HG03095 (cell line): ENCODE measurements at regions not wholly inside any gene's neighbourhood (a gene's known extent, or its start where the extent isn't known, plus 50 kb on each side); places are given as distances from the start of the nearest gene placed in this dataset.

Experiments used
- ATAC-seq: cut with Tn5 transposase; IDR thresholded peaks from one replicate; pipeline ENCODE4 v1.9.1; 2021; ENCODE audit warnings: moderate library complexity; ENCODE audit not compliant: unreplicated experiment

DNA sequence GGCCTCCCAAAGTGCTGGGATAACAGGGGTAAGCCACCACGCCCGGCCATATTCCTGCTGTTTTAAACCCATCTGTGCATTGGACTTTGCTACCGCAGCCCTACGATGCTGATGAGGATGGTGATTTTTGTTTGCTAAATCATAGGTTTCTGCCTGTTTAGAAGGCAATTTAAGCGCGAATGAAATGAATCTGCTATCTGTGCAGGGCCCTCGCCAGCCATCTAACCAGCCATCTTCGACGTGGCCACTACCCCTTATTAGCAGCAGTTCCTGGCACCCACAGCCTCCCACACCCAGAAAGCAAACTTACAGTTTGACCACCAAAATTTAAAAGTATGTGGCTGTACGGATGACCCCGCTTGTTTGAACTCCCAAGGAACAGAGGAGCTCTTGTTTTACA is 178.5 kb downstream of the SHOX start:
- no peak for ATAC-seq

- no peak for ATAC-seq
Measured at GRCh38 chrX:806586-806985, 176.0 kb downstream of the SHOX start.

- no peak for ATAC-seq
Measured at GRCh38 chrX:805988-806387, 175.4 kb downstream of the SHOX start.

GRCh38 chrX:805103-805670 is 174.6 kb downstream of the SHOX start:
- ATAC-seq = no peak

- ATAC-seq = no peak
Measured at GRCh38 chrX:802846-803245, 172.3 kb downstream of the SHOX start.

DNA sequence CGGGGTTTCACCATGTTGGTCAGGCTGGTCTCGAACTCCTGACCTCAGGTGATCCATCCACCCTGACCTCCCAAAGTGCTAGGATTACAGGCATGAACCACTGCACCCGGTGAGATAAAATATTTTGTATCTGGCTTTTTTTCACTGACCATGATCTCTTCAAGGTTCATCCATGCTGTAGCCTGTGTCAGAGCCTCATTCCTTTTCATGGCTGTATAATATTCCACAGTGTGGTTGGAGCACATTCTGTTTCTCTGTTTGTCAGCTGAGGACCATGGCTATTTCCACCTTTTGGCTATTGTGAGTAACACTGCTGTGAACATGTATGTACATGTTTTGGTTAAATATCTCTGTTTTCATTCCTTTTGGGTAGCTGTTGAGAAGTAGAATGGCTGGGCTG is 169.2 kb downstream of the SHOX start:
- no peak for ATAC-seq

- ATAC-seq = no peak
Measured at GRCh38 chrX:794311-794710, 163.7 kb downstream of the SHOX start.

GRCh38 chrX:793216-793770 is 162.7 kb downstream of the SHOX start:
- no peak for ATAC-seq

GRCh38 chrX:791479-792034 is 161.0 kb downstream of the SHOX start:
- no peak for ATAC-seq

DNA sequence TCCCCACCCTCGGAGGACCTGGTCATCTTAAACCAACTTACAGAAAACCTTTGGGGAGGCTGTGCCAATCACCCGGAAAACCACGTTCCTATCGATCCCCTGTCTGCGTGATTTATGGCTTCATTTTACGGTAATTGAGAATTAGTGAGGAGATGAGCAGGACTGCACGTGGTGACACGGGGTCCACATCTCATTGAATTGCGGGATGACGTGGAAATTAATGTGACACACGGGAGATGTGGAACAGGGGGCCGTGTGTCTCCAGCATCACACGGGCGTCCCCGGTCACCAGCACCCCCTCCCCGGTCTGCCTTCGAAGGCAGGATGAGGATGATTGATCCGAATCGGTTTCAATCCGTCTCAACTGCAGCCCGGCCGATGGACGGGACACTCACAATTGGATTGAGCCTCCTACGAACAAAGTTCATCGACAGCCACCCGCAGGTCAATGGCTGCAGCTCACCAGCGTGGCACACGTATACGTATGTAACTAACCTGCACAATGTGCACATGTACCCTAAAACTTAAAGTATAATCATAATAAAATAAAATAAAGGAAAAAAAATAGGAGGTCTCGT is 160.3 kb downstream of the SHOX start:
- no peak for ATAC-seq

DNA sequence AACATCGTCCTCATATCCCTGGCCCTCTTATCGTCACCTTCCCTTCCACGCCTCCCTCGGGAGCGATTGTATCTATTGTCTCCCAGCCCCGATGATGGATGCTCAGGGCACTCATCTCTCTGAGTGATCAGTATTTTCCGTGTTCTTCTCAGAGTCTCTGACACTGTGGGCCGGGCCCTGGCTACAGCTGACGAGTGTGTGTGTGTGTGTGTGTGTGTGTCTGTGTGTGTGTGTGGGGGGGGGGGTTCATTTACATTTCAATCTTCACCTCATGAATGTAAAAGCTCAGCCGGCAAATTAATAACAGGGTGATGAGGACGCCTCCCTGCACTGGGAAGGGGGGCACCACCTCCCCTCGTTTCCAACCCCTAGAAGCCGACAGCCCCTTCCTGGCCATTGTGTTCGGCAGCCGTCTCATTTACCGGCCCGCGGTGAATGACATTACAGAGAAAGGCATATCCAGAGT is 159.5 kb downstream of the SHOX start:
- no peak for ATAC-seq

- ATAC-seq = no peak
Measured at GRCh38 chrX:789096-789495, 158.5 kb downstream of the SHOX start.

DNA sequence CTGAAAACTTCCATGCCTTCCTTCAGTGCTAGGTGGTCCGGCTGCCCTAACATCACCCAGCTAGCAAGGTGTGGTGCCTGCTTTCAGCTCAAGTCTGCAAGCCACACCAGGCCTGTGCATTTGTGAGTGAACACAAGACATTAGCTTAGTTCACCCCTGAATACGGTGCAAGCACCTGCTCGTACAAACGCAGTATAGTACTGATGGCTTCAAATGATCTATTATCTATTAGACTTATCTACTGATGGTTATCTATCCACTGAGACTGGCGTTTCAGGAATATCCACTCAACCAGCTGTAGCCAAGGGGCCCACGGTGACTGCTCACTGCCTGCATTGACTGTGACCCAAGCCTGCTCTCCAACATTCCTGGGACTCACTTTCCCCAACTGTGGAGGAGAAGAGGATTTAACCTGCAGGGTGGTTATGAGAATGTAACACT is 155.9 kb downstream of the SHOX start:
- ATAC-seq = no peak

GRCh38 chrX:784829-785228 is 154.2 kb downstream of the SHOX start:
- no peak for ATAC-seq

- ATAC-seq = no peak
Measured at GRCh38 chrX:781224-782204, 150.9 kb downstream of the SHOX start.

DNA sequence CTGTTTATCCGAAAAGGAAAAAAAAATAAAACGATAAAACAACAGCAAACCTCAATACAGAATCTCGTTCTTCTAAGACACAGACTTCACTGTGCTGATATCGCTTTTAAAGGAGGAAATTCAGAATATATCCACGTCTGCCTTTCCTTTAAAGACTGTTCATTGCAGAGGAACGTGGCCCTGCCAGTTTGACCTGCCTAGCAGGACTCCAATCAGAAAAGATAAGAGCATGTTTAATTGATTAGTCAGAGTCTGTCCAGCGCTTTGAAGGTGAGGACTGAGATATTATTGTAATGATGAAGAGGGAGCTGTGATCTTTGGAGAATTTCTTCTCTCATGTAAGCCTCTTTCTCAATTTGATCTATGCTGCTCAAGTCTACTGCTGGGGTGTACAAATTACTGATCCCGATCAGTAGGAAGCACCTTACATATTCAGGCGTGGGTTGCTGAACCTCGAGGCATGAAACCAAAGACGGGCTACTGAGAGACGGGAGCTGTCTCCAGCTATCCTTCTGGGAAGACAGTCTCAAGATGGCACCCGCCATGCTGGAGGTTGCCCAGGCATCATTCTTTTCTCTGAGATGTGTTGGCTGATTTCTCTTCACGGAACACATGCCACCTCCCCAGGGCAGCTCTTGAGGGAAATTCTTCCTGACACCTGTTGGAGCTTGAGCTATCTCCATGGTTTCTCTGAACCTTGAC is 146.1 kb downstream of the SHOX start:
- no peak for ATAC-seq

DNA sequence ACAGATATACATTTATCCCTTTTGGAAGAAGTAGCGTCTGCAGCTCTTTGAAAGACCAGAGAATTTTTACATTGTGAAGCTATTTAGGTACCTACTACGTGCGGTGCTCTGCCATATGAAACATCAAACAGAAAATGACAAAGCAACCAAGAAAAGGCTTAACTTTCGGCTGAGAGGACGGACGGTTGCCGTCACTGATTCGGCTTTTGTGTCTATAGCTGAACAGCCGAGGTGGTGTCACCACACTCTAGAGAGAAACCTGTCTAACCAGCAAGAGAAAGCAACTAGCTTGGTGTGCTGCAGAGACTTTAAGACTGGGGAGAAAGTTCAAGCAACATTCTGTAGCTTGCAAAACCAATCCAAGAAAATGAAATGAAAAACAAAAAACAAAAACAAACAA is 145.5 kb downstream of the SHOX start:
- ATAC-seq = no peak

DNA sequence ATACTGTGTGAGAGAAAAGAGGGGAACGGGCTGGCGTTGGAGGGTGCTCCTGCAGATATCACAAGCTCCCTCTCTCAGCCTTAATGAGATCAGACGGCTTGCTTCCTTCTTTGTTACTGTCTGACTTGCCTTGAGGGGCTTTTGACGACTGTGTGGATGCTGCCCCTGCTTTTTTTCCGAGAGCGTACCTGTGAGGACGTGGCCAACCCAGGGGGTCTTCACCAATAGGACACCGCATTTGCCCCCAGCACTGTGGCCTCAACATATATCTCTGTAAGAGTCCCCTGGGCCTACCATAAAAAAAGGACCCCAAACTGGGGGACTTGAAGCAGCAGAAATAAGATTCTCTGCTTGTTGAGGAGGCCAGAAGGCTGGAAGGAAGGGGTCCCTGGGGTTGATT is 143.9 kb downstream of the SHOX start:
- ATAC-seq = no peak

- no peak for ATAC-seq
Measured at GRCh38 chrX:773292-774025, 142.9 kb downstream of the SHOX start.

- ATAC-seq = no peak
Measured at GRCh38 chrX:771536-771935, 140.9 kb downstream of the SHOX start.
